LHCN-M2 (cell line): ENCODE measurements at regions not wholly inside any gene's neighbourhood (a gene's known extent, or its start where the extent isn't known, plus 50 kb on each side); places are given as distances from the start of the nearest gene placed in this dataset.
A peak's percentile ranks its signal among the peaks of the same experiment; 100 is the strongest.

Experiments used
- DNase-seq: peaks from one replicate; pipeline ENCODE4 v3.0.0-alpha.2; 2012; ENCODE audit warnings: low read depth

GRCh38 chr2:19684516-19684915 is 217.3 kb downstream of the TTC32 start:
- DNase-seq: no peak

GRCh38 chr2:19683556-19683955 is 218.2 kb downstream of the TTC32 start:
- DNase-seq: no peak

GRCh38 chr2:19682493-19682892 is 219.3 kb downstream of the TTC32 start:
- DNase-seq: no peak

GRCh38 chr2:19677825-19678518 is 223.8 kb downstream of the TTC32 start:
- no peak for DNase-seq

GRCh38 chr2:19677215-19677777 is 224.5 kb downstream of the TTC32 start:
- no peak for DNase-seq

GRCh38 chr2:19676770-19677169 is 225.0 kb downstream of the TTC32 start:
- no peak for DNase-seq

- peak; percentile 54 for DNase-seq
Measured at GRCh38 chr2:19675856-19676460, 225.8 kb downstream of the TTC32 start.

- no peak for DNase-seq
Measured at GRCh38 chr2:19675003-19675629, 226.7 kb downstream of the TTC32 start.

- DNase-seq: no peak
Measured at GRCh38 chr2:19674051-19675002, 227.5 kb downstream of the TTC32 start.

- peak; percentile 58 for DNase-seq
Measured at GRCh38 chr2:19673213-19673791, 228.5 kb downstream of the TTC32 start.

GRCh38 chr2:19671916-19672315 is 229.9 kb downstream of the TTC32 start:
- DNase-seq: no peak

- DNase-seq: no peak
Measured at GRCh38 chr2:19671311-19671710, 230.5 kb downstream of the TTC32 start.

GRCh38 chr2:19670303-19670702 is 231.5 kb downstream of the TTC32 start:
- no peak for DNase-seq

- no peak for DNase-seq
Measured at GRCh38 chr2:19669559-19669958, 232.2 kb downstream of the TTC32 start.

- no peak for DNase-seq
Measured at GRCh38 chr2:19669126-19669525, 232.7 kb downstream of the TTC32 start.

- DNase-seq: no peak
Measured at GRCh38 chr2:19667536-19667949, 234.2 kb downstream of the TTC32 start.

- peak; percentile 70 for DNase-seq
Measured at GRCh38 chr2:19667085-19667484, 234.7 kb downstream of the TTC32 start.

GRCh38 chr2:19664646-19665045 is 237.1 kb downstream of the TTC32 start:
- DNase-seq: peak; percentile 25

- no peak for DNase-seq
Measured at GRCh38 chr2:19659024-19659792, 242.6 kb downstream of the TTC32 start.

- DNase-seq: no peak
Measured at GRCh38 chr2:19656011-19656410, 245.8 kb downstream of the TTC32 start.
